ENCODE measurements at regions not wholly inside any gene's neighbourhood (a gene's known extent, or its start where the extent isn't known, plus 50 kb on each side); places are given as distances from the start of the nearest gene placed in this dataset.

- no peaks in the 10 kb centered on the region for H3K9me3 Mint-ChIP-seq
- H3K36me3 Mint-ChIP-seq (ENCODE audit: low read depth) = no peaks in the 10 kb centered on the region
- Histone ChIP-seq H3K27me3 (ENCODE audit: control insufficient read depth, insufficient read depth, low read length, poor library complexity, severe bottlenecking) (no peaks in the 10 kb centered on the region), H3K9me3 (ENCODE audit: control insufficient read depth, low read length) (no peaks in the 10 kb centered on the region), H3K27ac (ENCODE audit: low read depth, low read length) (no peak overlapping the region), H3K4me3 (ENCODE audit: low read length) (no peak overlapping the region), H3K4me1 (ENCODE audit: control insufficient read depth, insufficient read depth, low read length) (no peaks in the 10 kb centered on the region), H3K9ac (ENCODE audit: extremely low read depth, low read length, poor library complexity, severe bottlenecking) (no peak overlapping the region), H3K36me3 (ENCODE audit: control insufficient read depth, insufficient read depth, low read length) (no peaks in the 10 kb centered on the region)
- 89 to 91% methylated on average over 3 to 4 of the region's 4 CpGs for WGBS, 2 experiments (ENCODE audit: insufficient coverage in 1 of 2, insufficient read length in 1 of 2)
- TF ChIP-seq CTCF (conservative IDR thresholded peaks at IDR 0.05) = no peak
- DNase-seq = no peak
- H3K27me3 Mint-ChIP-seq (ENCODE audit: insufficient read depth) = no peaks in the 10 kb centered on the region
- peaks cover 4% of the 10 kb centered on the region for H3K4me1 Mint-ChIP-seq
- no peak overlapping the region for H3K4me3 Mint-ChIP-seq
- H3K27ac Mint-ChIP-seq = no peak overlapping the region
Measured at GRCh38 chr5:166013415-166013814, 2278.0 kb upstream of the WWC1 start.

GRCh38 chr5:166014256-166014655 lies 2277.2 kb upstream of the WWC1 start:
- no peak for TF ChIP-seq CTCF (conservative IDR thresholded peaks at IDR 0.05)
- no peaks in the 10 kb centered on the region for H3K36me3 ChIP-seq (ENCODE audit: control insufficient read depth, insufficient read depth, low read length)
- no peak overlapping the region for H3K27ac ChIP-seq (ENCODE audit: low read depth, low read length)
- no peak for DNase-seq
- Mint-ChIP-seq H3K27ac (no peak overlapping the region), H3K27me3 (ENCODE audit: insufficient read depth) (no peaks in the 10 kb centered on the region), H3K4me1 (no peaks in the 10 kb centered on the region), H3K36me3 (ENCODE audit: low read depth) (no peaks in the 10 kb centered on the region), H3K4me3 (no peak overlapping the region), H3K9me3 (no peaks in the 10 kb centered on the region)
- H3K27me3 ChIP-seq (ENCODE audit: control insufficient read depth, insufficient read depth, low read length, poor library complexity, severe bottlenecking) = no peaks in the 10 kb centered on the region
- WGBS, 2 experiments (ENCODE audit: insufficient coverage in 1 of 2, insufficient read length in 1 of 2) = 97 to 100% methylated on average over 1 to 2 of the region's 2 CpGs
- no peaks in the 10 kb centered on the region for H3K9me3 ChIP-seq (ENCODE audit: control insufficient read depth, low read length)
- H3K9ac ChIP-seq (ENCODE audit: extremely low read depth, low read length, poor library complexity, severe bottlenecking) = no peak overlapping the region
- H3K4me3 ChIP-seq (ENCODE audit: low read length) = no peak overlapping the region
- no peaks in the 10 kb centered on the region for H3K4me1 ChIP-seq (ENCODE audit: control insufficient read depth, insufficient read depth, low read length)

- Mint-ChIP-seq H3K27ac (no peak overlapping the region), H3K27me3 (ENCODE audit: insufficient read depth) (no peaks in the 10 kb centered on the region), H3K4me3 (no peak overlapping the region), H3K9me3 (no peaks in the 10 kb centered on the region), H3K36me3 (ENCODE audit: low read depth) (no peaks in the 10 kb centered on the region), H3K4me1 (no peaks in the 10 kb centered on the region)
- Histone ChIP-seq H3K4me1 (ENCODE audit: control insufficient read depth, insufficient read depth, low read length) (no peaks in the 10 kb centered on the region), H3K27me3 (ENCODE audit: control insufficient read depth, insufficient read depth, low read length, poor library complexity, severe bottlenecking) (no peaks in the 10 kb centered on the region), H3K36me3 (ENCODE audit: control insufficient read depth, insufficient read depth, low read length) (no peaks in the 10 kb centered on the region), H3K9me3 (ENCODE audit: control insufficient read depth, low read length) (no peaks in the 10 kb centered on the region), H3K4me3 (ENCODE audit: low read length) (no peak overlapping the region), H3K27ac (ENCODE audit: low read depth, low read length) (no peak overlapping the region), H3K9ac (ENCODE audit: extremely low read depth, low read length, poor library complexity, severe bottlenecking) (no peak overlapping the region)
- no CpG with 5 or more reads among the region's 1 CpG for WGBS, 2 experiments (ENCODE audit: insufficient coverage in 1 of 2, insufficient read length in 1 of 2)
- TF ChIP-seq CTCF (conservative IDR thresholded peaks at IDR 0.05) = no peak
- no peak for DNase-seq
Measured at GRCh38 chr5:166018716-166019115, 2272.7 kb upstream of the WWC1 start.

Data from endodermal cell (in vitro differentiated cells).